ENCODE measurements at regions not wholly inside any gene's neighbourhood (a gene's known extent, or its start where the extent isn't known, plus 50 kb on each side); places are given as distances from the start of the nearest gene placed in this dataset.

GRCh38 chrX:2577844-2578466, 77.2 kb upstream of the DHRSX start:
- TF ChIP-seq CTCF (IDR thresholded peaks at IDR 0.05; ENCODE audit: low read depth, low read length), result no peak
- no peak overlapping the region for H3K4me3 ChIP-seq (ENCODE audit: low read depth, low read length)

- no peak overlapping the region for H3K4me3 ChIP-seq (ENCODE audit: low read depth, low read length)
- TF ChIP-seq CTCF (IDR thresholded peaks at IDR 0.05; ENCODE audit: low read depth, low read length), result no peak
Measured at GRCh38 chrX:2576793-2577192, 76.0 kb upstream of the DHRSX start.

- H3K4me3 ChIP-seq (ENCODE audit: low read depth, low read length), result no peak overlapping the region
- TF ChIP-seq CTCF (IDR thresholded peaks at IDR 0.05; ENCODE audit: low read depth, low read length), result no peak
Measured at GRCh38 chrX:2574271-2574670, 73.5 kb upstream of the DHRSX start.

- no peak for TF ChIP-seq CTCF (IDR thresholded peaks at IDR 0.05; ENCODE audit: low read depth, low read length)
- H3K4me3 ChIP-seq (ENCODE audit: low read depth, low read length), result no peak overlapping the region
Measured at GRCh38 chrX:2572740-2573139, 72.0 kb upstream of the DHRSX start.

- H3K4me3 ChIP-seq (ENCODE audit: low read depth, low read length), result no peak overlapping the region
- no peak for TF ChIP-seq CTCF (IDR thresholded peaks at IDR 0.05; ENCODE audit: low read depth, low read length)
Measured at GRCh38 chrX:2568125-2568524, 67.3 kb upstream of the DHRSX start.

- no peak for TF ChIP-seq CTCF (IDR thresholded peaks at IDR 0.05; ENCODE audit: low read depth, low read length)
- no peak overlapping the region for H3K4me3 ChIP-seq (ENCODE audit: low read depth, low read length)
Measured at GRCh38 chrX:2566055-2566454, 65.3 kb upstream of the DHRSX start.

- no peak for TF ChIP-seq CTCF (IDR thresholded peaks at IDR 0.05; ENCODE audit: low read depth, low read length)
- H3K4me3 ChIP-seq (ENCODE audit: low read depth, low read length), result no peak overlapping the region
Measured at GRCh38 chrX:2561456-2561855, 60.7 kb upstream of the DHRSX start.
